AG04449 (cell line): ENCODE measurements at regions not wholly inside any gene's neighbourhood (a gene's known extent, or its start where the extent isn't known, plus 50 kb on each side); places are given as distances from the start of the nearest gene placed in this dataset.

ENCODE experiments used
- CTCF ChIA-PET: fragments of 350-600 bp; formaldehyde crosslinking; extraction: SDS; loops from one replicate; lab custom pipeline; 2021; ENCODE audit warnings: antibody characterized with exemption; lab: Yijun Ruan, JAX
- POLR2A ChIA-PET: fragments of 400-600, 350-600 bp; formaldehyde crosslinking; extraction: SDS; loops from one replicate; lab custom pipeline; 2020; ENCODE audit warnings: antibody characterized with exemption, inconsistent platforms; lab: Yijun Ruan, JAX
- DNase-seq: peaks from one replicate; pipeline ENCODE4 v3.0.0-alpha.2; 2010; ENCODE audit warnings: low read depth, low spot score
- H3K4me3 ChIP-seq: 2 replicates; pipeline ENCODE4 v1.5.1; 2011; ENCODE audit warnings: low read depth, mild to moderate bottlenecking, control low read depth, low read length
- TF ChIP-seq, protein P1 (sequence below): IDR thresholded peaks from one replicate; pipeline ENCODE4 v1.5.1; 2011; ENCODE audit warnings: mild to moderate bottlenecking, moderate library complexity, low read length, control low read depth, inconsistent platforms; ENCODE audit not compliant: insufficient read depth; ENCODE audit errors: missing control alignments

DNA sequence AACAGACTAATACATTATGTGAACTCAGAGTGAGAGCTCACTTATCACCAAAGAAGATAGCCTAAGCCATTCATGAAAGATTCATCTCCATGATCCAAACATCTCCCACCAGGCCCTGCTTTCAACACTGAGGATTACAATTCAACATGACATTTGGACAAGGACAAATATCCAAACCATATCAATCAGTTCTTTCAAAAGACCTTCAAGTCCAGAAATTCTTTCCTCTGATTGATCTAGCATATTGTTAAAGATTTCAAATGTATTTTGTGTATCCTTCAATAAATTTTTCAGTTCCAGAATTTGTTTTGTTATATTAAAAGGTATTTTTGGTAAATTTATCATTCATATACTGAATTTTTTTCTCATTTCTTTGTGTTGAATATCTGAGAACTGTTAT is 1055.8 kb downstream of the SLC6A15 start:
- CTCF ChIA-PET, result no interaction called here
- POLR2A ChIA-PET, result no interaction called here
- no peak for DNase-seq
- TF ChIP-seq, protein P1, sequence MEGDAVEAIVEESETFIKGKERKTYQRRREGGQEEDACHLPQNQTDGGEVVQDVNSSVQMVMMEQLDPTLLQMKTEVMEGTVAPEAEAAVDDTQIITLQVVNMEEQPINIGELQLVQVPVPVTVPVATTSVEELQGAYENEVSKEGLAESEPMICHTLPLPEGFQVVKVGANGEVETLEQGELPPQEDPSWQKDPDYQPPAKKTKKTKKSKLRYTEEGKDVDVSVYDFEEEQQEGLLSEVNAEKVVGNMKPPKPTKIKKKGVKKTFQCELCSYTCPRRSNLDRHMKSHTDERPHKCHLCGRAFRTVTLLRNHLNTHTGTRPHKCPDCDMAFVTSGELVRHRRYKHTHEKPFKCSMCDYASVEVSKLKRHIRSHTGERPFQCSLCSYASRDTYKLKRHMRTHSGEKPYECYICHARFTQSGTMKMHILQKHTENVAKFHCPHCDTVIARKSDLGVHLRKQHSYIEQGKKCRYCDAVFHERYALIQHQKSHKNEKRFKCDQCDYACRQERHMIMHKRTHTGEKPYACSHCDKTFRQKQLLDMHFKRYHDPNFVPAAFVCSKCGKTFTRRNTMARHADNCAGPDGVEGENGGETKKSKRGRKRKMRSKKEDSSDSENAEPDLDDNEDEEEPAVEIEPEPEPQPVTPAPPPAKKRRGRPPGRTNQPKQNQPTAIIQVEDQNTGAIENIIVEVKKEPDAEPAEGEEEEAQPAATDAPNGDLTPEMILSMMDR, result no peak
- no peak overlapping the region for H3K4me3 ChIP-seq

DNA sequence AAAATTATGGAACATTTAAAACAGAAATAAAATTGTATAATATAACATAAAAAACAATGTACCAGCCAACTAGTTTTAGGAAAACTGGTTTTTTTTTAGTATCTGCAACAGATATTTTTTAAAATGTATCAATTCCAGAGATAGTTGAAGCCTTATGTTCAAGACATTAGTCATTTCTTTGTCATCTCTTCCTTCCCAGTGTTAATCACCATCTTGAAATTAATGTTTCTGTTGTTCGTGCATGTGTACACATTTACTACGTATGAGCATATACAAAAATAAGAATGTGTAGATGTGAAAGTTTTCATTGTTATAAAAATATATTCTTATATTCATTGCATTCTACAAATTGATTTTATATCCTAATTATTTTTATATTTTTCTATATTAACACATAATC is 1062.1 kb downstream of the SLC6A15 start:
- no peak overlapping the region for H3K4me3 ChIP-seq
- CTCF ChIA-PET, result no interaction called here

DNA sequence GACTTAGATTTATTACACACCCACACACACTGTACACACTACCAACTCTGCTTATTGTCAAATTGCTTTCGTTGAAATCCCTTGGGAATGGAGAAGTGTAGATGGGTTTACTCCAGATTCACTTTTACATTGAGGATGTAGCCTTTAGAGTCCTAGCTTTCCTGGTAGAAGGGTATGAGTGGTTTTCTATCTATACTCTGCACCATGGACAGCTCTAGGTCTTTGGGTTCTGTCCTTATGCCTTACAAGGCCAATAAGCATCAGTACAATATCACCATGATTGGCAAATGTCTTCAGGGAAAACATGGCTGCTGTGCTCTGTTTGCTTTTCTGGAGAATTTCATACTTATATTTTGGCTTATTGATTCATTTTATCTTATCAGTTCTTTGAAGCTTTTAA is 1063.9 kb downstream of the SLC6A15 start:
- no peak overlapping the region for H3K4me3 ChIP-seq
- TF ChIP-seq, protein P1, result no peak
- no peak for DNase-seq
- CTCF ChIA-PET, result no interaction called here
- POLR2A ChIA-PET, result no interaction called here

More for the DNA sequence above, 1062.1 kb downstream of the SLC6A15 start:
- POLR2A ChIA-PET, result no interaction called here
- TF ChIP-seq, protein P1, result no peak
- DNase-seq, result no peak

DNA sequence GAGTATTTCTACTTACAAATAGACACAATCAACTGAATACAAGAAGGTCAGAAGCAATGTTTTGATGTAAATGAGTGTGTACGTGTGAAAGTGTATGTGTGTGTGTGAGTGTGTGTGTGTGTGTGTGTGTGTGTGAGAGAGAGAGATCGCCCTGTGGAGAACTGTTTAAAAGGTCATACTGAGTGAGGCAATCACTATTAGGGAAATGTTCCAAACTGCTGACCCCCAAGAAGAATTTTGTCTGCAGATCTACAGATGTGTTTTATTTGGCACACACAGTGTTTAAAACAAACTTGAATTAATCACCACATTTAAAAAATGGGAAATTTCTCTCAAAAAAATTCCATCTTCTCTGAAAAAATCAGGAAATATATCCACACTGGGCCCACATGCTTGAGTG is 1069.1 kb downstream of the SLC6A15 start:
- ChIA-PET CTCF (no interaction called here), POLR2A (no interaction called here)
- no peak for DNase-seq

DNA sequence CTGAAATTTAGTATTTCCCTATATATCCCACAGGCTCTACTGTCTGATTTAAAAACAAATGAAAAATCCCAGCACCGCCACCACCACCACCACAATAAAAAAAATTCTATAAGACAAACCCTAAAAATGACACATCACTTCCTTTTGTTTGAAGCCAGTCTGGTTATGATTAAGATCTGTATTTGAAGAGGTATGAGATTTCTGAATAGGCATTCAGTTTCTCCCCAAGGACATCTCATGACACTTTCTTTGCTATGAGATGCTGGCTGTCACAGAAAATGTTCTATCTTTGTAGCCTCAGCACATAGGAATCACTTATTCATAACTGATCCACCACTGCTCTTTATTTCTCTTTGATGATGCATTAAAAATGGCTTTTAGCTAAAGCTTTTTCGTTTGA is 1071.0 kb downstream of the SLC6A15 start:
- POLR2A ChIA-PET, result no interaction called here
- TF ChIP-seq, protein P1, result no peak
- H3K4me3 ChIP-seq, result no peak overlapping the region
- DNase-seq, result no peak
- CTCF ChIA-PET, result interaction anchor here (1.6 kb wide), 1 partner anchor 16 kb away, joined by 13 read pairs; no protein-coding TSS in a partner anchor

More for the DNA sequence above, 1069.1 kb downstream of the SLC6A15 start:
- no peak overlapping the region for H3K4me3 ChIP-seq
- TF ChIP-seq, protein P1, result no peak

DNA sequence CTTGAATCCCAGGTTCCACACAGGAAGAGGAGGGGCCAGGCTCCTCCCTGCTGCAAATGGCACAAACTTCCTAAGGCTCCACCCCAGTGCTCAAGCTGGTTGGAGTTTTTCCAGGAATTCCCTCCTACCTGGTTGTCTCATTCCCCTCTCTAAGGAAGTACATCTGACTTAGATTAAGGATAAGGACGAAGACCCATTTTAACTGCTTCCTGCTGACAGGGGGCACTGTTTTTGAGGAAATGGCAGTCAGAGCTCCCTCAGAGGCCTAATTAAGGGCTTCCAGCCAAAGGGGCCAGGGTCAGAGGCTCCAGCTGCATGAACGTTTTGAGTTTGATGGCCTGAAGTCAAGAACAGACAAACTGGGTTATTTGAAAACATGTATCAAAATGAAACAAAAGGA is 1084.7 kb downstream of the SLC6A15 start:
- POLR2A ChIA-PET, result no interaction called here
- no peak overlapping the region for H3K4me3 ChIP-seq
- no peak for DNase-seq
- TF ChIP-seq, protein P1, result no peak
- CTCF ChIA-PET, result interaction anchor here (0.6 to 5.2 kb wide), 8 partner anchors 9 to 676 kb away, joined by 3 to 39 read pairs (median 13); no protein-coding TSS in a partner anchor
